Skeletal muscle tissue (tissue), 3 donors: ENCODE measurements at regions not wholly inside any gene's neighbourhood (a gene's known extent, or its start where the extent isn't known, plus 50 kb on each side); places are given as distances from the start of the nearest gene placed in this dataset.
A peak's percentile ranks its signal among the peaks of the same experiment; 100 is the strongest.

ENCODE experiments used
- H3K27ac ChIP-seq: one replicate; pipeline ENCODE4 v1.7.0; 2013; ENCODE audit warnings: mild to moderate bottlenecking, low read depth, low read length, inconsistent platforms
- H3K27me3 ChIP-seq, 3 donors: one replicate each; pipeline ENCODE4 v1.7.0; 2013; ENCODE audit warnings: low read length in 3 of 3; ENCODE audit not compliant: control insufficient read depth in 3 of 3, insufficient read depth in 3 of 3
- H3K36me3 ChIP-seq, 3 donors: one replicate each; pipeline ENCODE4 v1.7.0; 2013; ENCODE audit warnings: low read length in 3 of 3; ENCODE audit not compliant: control insufficient read depth in 3 of 3, insufficient read depth in 3 of 3
- H3K4me1 ChIP-seq, 3 donors: one replicate each; pipeline ENCODE4 v1.7.0; 2013; ENCODE audit warnings: low read length in 3 of 3, mild to moderate bottlenecking in 3 of 3; ENCODE audit not compliant: control insufficient read depth in 3 of 3, insufficient read depth in 3 of 3
- H3K4me3 ChIP-seq, 3 donors: one replicate each; pipeline ENCODE4 v1.7.0; 2013; ENCODE audit warnings: low read length in 3 of 3
- H3K9ac ChIP-seq, 3 donors: one replicate each; pipeline ENCODE4 v1.7.0; 2013; ENCODE audit warnings: low read length in 3 of 3, mild to moderate bottlenecking in 3 of 3, moderate library complexity in 2 of 3, low read depth in 1 of 3
- H3K9me3 ChIP-seq, 3 donors: one replicate each; pipeline ENCODE4 v1.7.0; 2013; ENCODE audit warnings: low read length in 3 of 3; ENCODE audit not compliant: control insufficient read depth in 3 of 3
- donor health status: Osteomylitis.

GRCh38 chr16:9360075-9360474, 268.6 kb downstream of the HAPSTR1 start:
- Histone ChIP-seq H3K36me3 (no peaks in the 10 kb centered on the region), H3K9ac (no peak overlapping the region), H3K9me3 (peaks cover 0 to 3% (median 0%) of the 10 kb centered on the region in 3 donors), H3K4me3 (no peak overlapping the region), H3K27me3 (no peaks in the 10 kb centered on the region), H3K4me1 (peaks cover 0 to 1% (median 0%) of the 10 kb centered on the region in 3 donors), H3K27ac (no peak overlapping the region)

GRCh38 chr16:9362050-9362449, 270.6 kb downstream of the HAPSTR1 start:
- Histone ChIP-seq H3K9me3 (peaks cover 0 to under 1% (median 0%) of the 10 kb centered on the region in 3 donors), H3K36me3 (no peaks in the 10 kb centered on the region), H3K9ac (no peak overlapping the region), H3K27ac (no peak overlapping the region), H3K4me1 (peaks cover 5 to 9% (median 6%) of the 10 kb centered on the region in 3 donors), H3K27me3 (no peaks in the 10 kb centered on the region), H3K4me3 (no peak overlapping the region)

- Histone ChIP-seq H3K36me3 (no peaks in the 10 kb centered on the region), H3K27ac (no peak overlapping the region), H3K4me1 (peaks cover 5 to 9% (median 6%) of the 10 kb centered on the region in 3 donors), H3K9me3 (no peaks in the 10 kb centered on the region), H3K27me3 (no peaks in the 10 kb centered on the region), H3K4me3 (no peak overlapping the region), H3K9ac (no peak overlapping the region)
Observed at GRCh38 chr16:9362604-9363003, 271.2 kb downstream of the HAPSTR1 start.

- Histone ChIP-seq H3K9me3 (no peaks in the 10 kb centered on the region), H3K9ac (no peak overlapping the region), H3K27me3 (no peaks in the 10 kb centered on the region), H3K4me1 (peaks cover 5 to 9% (median 6%) of the 10 kb centered on the region in 3 donors), H3K4me3 (no peak overlapping the region), H3K27ac (no peak overlapping the region), H3K36me3 (no peaks in the 10 kb centered on the region)
Observed at GRCh38 chr16:9363520-9363919, 272.1 kb downstream of the HAPSTR1 start.

GRCh38 chr16:9364721-9365369, 273.4 kb downstream of the HAPSTR1 start:
- H3K36me3 ChIP-seq, result no peaks in the 10 kb centered on the region
- H3K9ac ChIP-seq, result peak overlapping the region in 1 of 3 donors; percentile 16
- no peaks in the 10 kb centered on the region for H3K9me3 ChIP-seq
- no peak overlapping the region for H3K4me3 ChIP-seq
- peaks cover 5 to 9% (median 6%) of the 10 kb centered on the region in 3 donors for H3K4me1 ChIP-seq
- H3K27me3 ChIP-seq, result no peaks in the 10 kb centered on the region
- no peak overlapping the region for H3K27ac ChIP-seq

- Histone ChIP-seq H3K36me3 (no peaks in the 10 kb centered on the region), H3K4me3 (no peak overlapping the region), H3K27ac (peak overlapping the region; percentile 22), H3K4me1 (peaks cover 5 to 9% (median 6%) of the 10 kb centered on the region in 3 donors), H3K9ac (no peak overlapping the region), H3K27me3 (no peaks in the 10 kb centered on the region), H3K9me3 (no peaks in the 10 kb centered on the region)
Observed at GRCh38 chr16:9365370-9365728, 273.9 kb downstream of the HAPSTR1 start.

- Histone ChIP-seq H3K4me3 (no peak overlapping the region), H3K36me3 (no peaks in the 10 kb centered on the region), H3K9me3 (no peaks in the 10 kb centered on the region), H3K27ac (no peak overlapping the region), H3K4me1 (peaks cover 5 to 9% (median 6%) of the 10 kb centered on the region in 3 donors), H3K9ac (no peak overlapping the region), H3K27me3 (no peaks in the 10 kb centered on the region)
Observed at GRCh38 chr16:9366048-9366969, 274.9 kb downstream of the HAPSTR1 start.

- no peak overlapping the region for H3K9ac ChIP-seq
- H3K27me3 ChIP-seq, result no peaks in the 10 kb centered on the region
- no peak overlapping the region for H3K4me3 ChIP-seq
- peaks cover 0 to 3% (median 3%) of the 10 kb centered on the region in 3 donors for H3K9me3 ChIP-seq
- no peaks in the 10 kb centered on the region for H3K36me3 ChIP-seq
- H3K4me1 ChIP-seq, result peaks cover 4 to 9% (median 6%) of the 10 kb centered on the region in 3 donors
- H3K27ac ChIP-seq, result no peak overlapping the region
Observed at GRCh38 chr16:9370061-9370491, 278.6 kb downstream of the HAPSTR1 start.

- H3K27ac ChIP-seq, result no peak overlapping the region
- no peaks in the 10 kb centered on the region for H3K36me3 ChIP-seq
- no peaks in the 10 kb centered on the region for H3K27me3 ChIP-seq
- H3K4me1 ChIP-seq, result no peaks in the 10 kb centered on the region
- H3K4me3 ChIP-seq, result no peak overlapping the region
- no peak overlapping the region for H3K9ac ChIP-seq
- H3K9me3 ChIP-seq, result peaks cover 0 to 3% (median 3%) of the 10 kb centered on the region in 3 donors
Observed at GRCh38 chr16:9371713-9372448, 280.4 kb downstream of the HAPSTR1 start.
